ENCODE measurements at regions not wholly inside any gene's neighbourhood (a gene's known extent, or its start where the extent isn't known, plus 50 kb on each side); places are given as distances from the start of the nearest gene placed in this dataset.

GRCh38 chr17:72535779-72536178 lies 415.0 kb downstream of the SOX9 start:
- no peak for TF ChIP-seq CTCF (conservative IDR thresholded peaks at IDR 0.05)
- H3K27ac ChIP-seq = no peak overlapping the region

- TF ChIP-seq CTCF (conservative IDR thresholded peaks at IDR 0.05) = no peak
- H3K27ac ChIP-seq = no peak overlapping the region
These were observed 416.0 kb downstream of the SOX9 start for GRCh38 chr17:72536788-72537187.

- peak overlapping the region; percentile 67; the same call in 1 of the 2 replicates for H3K27ac ChIP-seq
- TF ChIP-seq CTCF (conservative IDR thresholded peaks at IDR 0.05) = no peak
These were observed 417.6 kb downstream of the SOX9 start for GRCh38 chr17:72538443-72538842.

DNA sequence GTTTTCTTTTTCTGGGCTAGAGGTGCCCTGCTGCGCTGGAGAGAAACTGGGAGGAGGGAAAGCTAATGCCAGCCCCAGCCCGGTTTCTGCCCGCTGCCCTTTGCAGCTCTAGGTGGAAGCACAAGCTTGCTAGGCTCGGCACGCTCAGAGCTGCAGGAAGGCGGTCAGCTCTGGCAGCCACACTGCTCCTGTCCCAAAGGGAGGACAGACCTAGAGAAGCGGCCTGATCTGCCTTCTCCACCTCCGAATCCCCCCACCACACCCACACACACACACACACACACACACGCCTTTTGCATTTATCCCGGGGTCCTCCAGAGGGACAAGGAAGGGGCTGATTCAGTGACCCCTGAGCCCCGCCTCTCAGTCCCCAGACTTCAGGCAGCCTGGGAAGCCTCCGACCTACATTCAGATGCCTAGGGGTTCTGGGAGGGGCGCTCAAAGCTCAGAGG lies 418.1 kb downstream of the SOX9 start:
- TF ChIP-seq CTCF (conservative IDR thresholded peaks at IDR 0.05) = no peak
- peak overlapping the region; percentile 67; the same call in 1 of the 2 replicates for H3K27ac ChIP-seq

- peak overlapping the region; percentile 67 for H3K27ac ChIP-seq
- peak; percentile 98 for TF ChIP-seq CTCF (conservative IDR thresholded peaks at IDR 0.05)
These were observed 419.4 kb downstream of the SOX9 start for GRCh38 chr17:72539981-72540897.

GRCh38 chr17:72542317-72542716 lies 421.5 kb downstream of the SOX9 start:
- TF ChIP-seq CTCF (conservative IDR thresholded peaks at IDR 0.05) = no peak
- no peak overlapping the region for H3K27ac ChIP-seq

GRCh38 chr17:72545766-72546165 lies 424.9 kb downstream of the SOX9 start:
- TF ChIP-seq CTCF (conservative IDR thresholded peaks at IDR 0.05) = no peak
- no peak overlapping the region for H3K27ac ChIP-seq
